Fibroblast of the aortic adventitia (primary cell): ENCODE measurements at regions not wholly inside any gene's neighbourhood (a gene's known extent, or its start where the extent isn't known, plus 50 kb on each side); places are given as distances from the start of the nearest gene placed in this dataset.

ENCODE experiments used
- DNase-seq: peaks from one replicate; pipeline ENCODE4 v3.0.0-alpha.2; 2010; ENCODE audit warnings: low read depth
- H3K4me3 ChIP-seq: 2 replicates; pipeline ENCODE4 v1.5.1; 2011; ENCODE audit warnings: low read depth, mild to moderate bottlenecking, control low read depth, low read length, moderate library complexity
- CTCF ChIP-seq: IDR thresholded peaks from 2 replicates; pipeline ENCODE4 v1.5.1; 2011; ENCODE audit warnings: mild to moderate bottlenecking, low read length, control low read depth, inconsistent platforms; ENCODE audit not compliant: insufficient read depth

- DNase-seq = no peak
- TF ChIP-seq CTCF = no peak
Measured at GRCh38 chr5:8134609-8135008, 265.7 kb downstream of the MTRR start.

GRCh38 chr5:8135742-8136141 is 266.8 kb downstream of the MTRR start:
- H3K4me3 ChIP-seq = no peak overlapping the region
- no peak for TF ChIP-seq CTCF
- no peak for DNase-seq

More at GRCh38 chr5:8134609-8135008, 265.7 kb downstream of the MTRR start:
- H3K4me3 ChIP-seq = no peak overlapping the region

- TF ChIP-seq CTCF = no peak
- H3K4me3 ChIP-seq = no peak overlapping the region
- no peak for DNase-seq
Measured at GRCh38 chr5:8136271-8136670, 267.3 kb downstream of the MTRR start.

- no peak overlapping the region for H3K4me3 ChIP-seq
- no peak for TF ChIP-seq CTCF
- DNase-seq = no peak
Measured at GRCh38 chr5:8137941-8138550, 269.1 kb downstream of the MTRR start.

- DNase-seq = no peak
- no peak for TF ChIP-seq CTCF
Measured at GRCh38 chr5:8138884-8139283, 269.9 kb downstream of the MTRR start.

GRCh38 chr5:8150791-8151190 is 281.8 kb downstream of the MTRR start:
- H3K4me3 ChIP-seq = no peak overlapping the region
- DNase-seq = no peak
- no peak for TF ChIP-seq CTCF

More at GRCh38 chr5:8138884-8139283, 269.9 kb downstream of the MTRR start:
- no peak overlapping the region for H3K4me3 ChIP-seq

GRCh38 chr5:8156706-8157105 is 287.8 kb downstream of the MTRR start:
- H3K4me3 ChIP-seq = no peak overlapping the region
- no peak for DNase-seq

More at GRCh38 chr5:8156706-8157105, 287.8 kb downstream of the MTRR start:
- no peak for TF ChIP-seq CTCF
